Panc1 (cell line): ENCODE measurements at regions not wholly inside any gene's neighbourhood (a gene's known extent, or its start where the extent isn't known, plus 50 kb on each side); places are given as distances from the start of the nearest gene placed in this dataset.

ENCODE experiments used
- ATAC-seq: fragments of 200-7000 bp; cut with Tn5 transposase; 2 replicates; pipeline ENCODE4 v1.9.1; 2020; ENCODE audit warnings: mild to moderate bottlenecking, moderate library complexity
- BruUV-seq: library from RNA; stranded (reverse); fragments of 400-500 nt; replicated peaks from 2 replicates; lab custom pipeline; 2021; lab: Mats Ljungman, UMichigan
- CTCF ChIA-PET: fragments of 300-600 bp; sonication (Branson Sonifier 250); formaldehyde crosslinking; loops from one replicate; lab custom pipeline; 2022; ENCODE audit warnings: antibody characterized with exemption; lab: Charles Lee
- POLR2A ChIA-PET: fragments of 300-600 bp; sonication (Branson Sonifier 250); formaldehyde crosslinking; loops from one replicate; lab custom pipeline; 2022; ENCODE audit warnings: antibody characterized with exemption; lab: Charles Lee
- DNase-seq: peaks from one replicate; pipeline ENCODE4 v3.0.0-alpha.2; 2010; ENCODE audit warnings: low read depth, low spot score
- H3K27ac ChIP-seq: 2 replicates; pipeline ENCODE4 v1.5.1; 2011; ENCODE audit warnings: mild to moderate bottlenecking, low read length, inconsistent platforms
- H3K27me3 ChIP-seq: fragments of 200-500 bp; sonication (Bioruptor generic); 2 replicates; pipeline ENCODE4 v1.6.0; 2014; ENCODE audit warnings: low read length, inconsistent platforms; ENCODE audit not compliant: control insufficient read depth, insufficient read depth
- H3K36me3 ChIP-seq: fragments of 200-500 bp; sonication (Bioruptor generic); 2 replicates; pipeline ENCODE4 v1.5.1; 2014; ENCODE audit warnings: inconsistent platforms, mild to moderate bottlenecking, low read length, moderate library complexity; ENCODE audit not compliant: control insufficient read depth, insufficient read depth
- H3K4me1 ChIP-seq: 2 replicates; pipeline ENCODE4 v1.5.1; 2011; ENCODE audit warnings: inconsistent platforms, mild to moderate bottlenecking, low read length, moderate library complexity; ENCODE audit not compliant: control insufficient read depth, insufficient read depth
- H3K4me3 ChIP-seq, 2 experiments: 2 replicates each; pipeline ENCODE4 v1.5.1; 2011 to 2012; ENCODE audit warnings: low read depth in 2 of 2, low read length in 2 of 2, mild to moderate bottlenecking in 2 of 2, inconsistent platforms in 1 of 2, moderate library complexity in 1 of 2
- H3K9me3 ChIP-seq: fragments of 200-500 bp; sonication (Bioruptor generic); 2 replicates; pipeline ENCODE4 v1.5.1; 2014; ENCODE audit warnings: low read depth, mild to moderate bottlenecking, inconsistent platforms, low read length, moderate library complexity; ENCODE audit not compliant: control insufficient read depth, insufficient read depth
- POLR2AphosphoS5 ChIP-seq: IDR thresholded peaks from 2 replicates; pipeline ENCODE4 v1.6.1; 2012; ENCODE audit warnings: mild to moderate bottlenecking, low read depth, low read length, moderate library complexity
- REST ChIP-seq, 2 experiments: IDR thresholded peaks; 2 replicates each; pipeline ENCODE4 v1.6.1; 2011 to 2012; ENCODE audit warnings: low read depth in 2 of 2, control low read depth in 1 of 2, low read length in 1 of 2, mild to moderate bottlenecking in 1 of 2, moderate library complexity in 1 of 2; ENCODE audit not compliant: insufficient read depth in 1 of 2
- SIN3A ChIP-seq: IDR thresholded peaks from 2 replicates; pipeline ENCODE4 v1.6.1; 2012; ENCODE audit warnings: low read depth, mild to moderate bottlenecking, low read length, moderate library complexity, borderline replicate concordance; ENCODE audit not compliant: insufficient read depth
- TCF7L2 ChIP-seq: IDR thresholded peaks from 2 replicates; pipeline ENCODE4 v1.6.1; 2011; ENCODE audit warnings: mild to moderate bottlenecking, low read depth, low read length, inconsistent platforms
- in situ Hi-C: cut with HindIII; loops from 2 replicates; pipeline ENCODE4 v1.10.0; 2016; ENCODE audit warnings: low sequenced_read_pairs, low pct_unique_long_range_greater_than_20kb
- intact Hi-C: fragments of 100-400 bp; cut with micrococcal nuclease; formaldehyde crosslinking; loops from one replicate; pipeline ENCODE4 v1.10.0; 2022; ENCODE audit not compliant: unreplicated experiment
- TF ChIP-seq, protein P1 (sequence below): fragments of 450-650 bp; IDR thresholded peaks from 2 replicates; pipeline ENCODE4 v1.5.1; 2017; ENCODE audit warnings: mild to moderate bottlenecking

GRCh38 chr19:5265260-5265659 is 75.4 kb downstream of the PTPRS start:
- DNase-seq (no peak), ATAC-seq (no peak)
- Histone ChIP-seq H3K9me3 (no peaks in the 10 kb centered on the region), H3K4me1 (no peaks in the 10 kb centered on the region), H3K27me3 (no peaks in the 10 kb centered on the region), H3K36me3 (no peaks in the 10 kb centered on the region), H3K27ac (no peak overlapping the region), H3K4me3 (no peak overlapping the region)
- in situ Hi-C loops: no loop called here
- no TSS peak for BruUV-seq
- CTCF ChIA-PET: no interaction called here
- POLR2A ChIA-PET: no interaction called here
- TF ChIP-seq POLR2AphosphoS5: no peak
- TF ChIP-seq, protein P1, sequence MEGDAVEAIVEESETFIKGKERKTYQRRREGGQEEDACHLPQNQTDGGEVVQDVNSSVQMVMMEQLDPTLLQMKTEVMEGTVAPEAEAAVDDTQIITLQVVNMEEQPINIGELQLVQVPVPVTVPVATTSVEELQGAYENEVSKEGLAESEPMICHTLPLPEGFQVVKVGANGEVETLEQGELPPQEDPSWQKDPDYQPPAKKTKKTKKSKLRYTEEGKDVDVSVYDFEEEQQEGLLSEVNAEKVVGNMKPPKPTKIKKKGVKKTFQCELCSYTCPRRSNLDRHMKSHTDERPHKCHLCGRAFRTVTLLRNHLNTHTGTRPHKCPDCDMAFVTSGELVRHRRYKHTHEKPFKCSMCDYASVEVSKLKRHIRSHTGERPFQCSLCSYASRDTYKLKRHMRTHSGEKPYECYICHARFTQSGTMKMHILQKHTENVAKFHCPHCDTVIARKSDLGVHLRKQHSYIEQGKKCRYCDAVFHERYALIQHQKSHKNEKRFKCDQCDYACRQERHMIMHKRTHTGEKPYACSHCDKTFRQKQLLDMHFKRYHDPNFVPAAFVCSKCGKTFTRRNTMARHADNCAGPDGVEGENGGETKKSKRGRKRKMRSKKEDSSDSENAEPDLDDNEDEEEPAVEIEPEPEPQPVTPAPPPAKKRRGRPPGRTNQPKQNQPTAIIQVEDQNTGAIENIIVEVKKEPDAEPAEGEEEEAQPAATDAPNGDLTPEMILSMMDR: no peak
- TF ChIP-seq REST (IDR thresholded peaks at IDR 0.05; ENCODE audit: insufficient read depth in 1 of 2, low read depth in 2 of 2, low read length in 1 of 2): no peak
- TF ChIP-seq SIN3A: no peak
- TF ChIP-seq TCF7L2: no peak
- intact Hi-C loops: no loop called here

DNA sequence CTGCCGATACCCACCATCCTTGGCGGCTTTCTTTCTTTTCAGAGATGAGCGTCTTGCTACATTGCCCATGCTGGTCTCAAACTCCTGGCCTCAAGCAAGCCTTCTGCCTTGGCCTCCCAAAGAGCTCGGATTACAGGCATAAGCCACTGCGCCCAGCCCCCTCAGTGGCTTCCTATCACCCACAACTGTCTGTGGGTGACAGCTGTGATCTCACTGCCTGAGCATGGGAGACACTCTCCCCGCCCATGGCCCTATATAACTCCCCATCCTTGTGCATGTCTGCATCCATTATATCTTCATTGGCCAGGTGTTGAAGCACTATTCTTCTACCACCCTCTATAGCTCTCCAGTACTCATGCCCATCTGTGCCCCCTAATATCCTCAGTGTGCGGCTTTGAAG is 76.2 kb downstream of the PTPRS start:
- no peak overlapping the region for H3K27ac ChIP-seq
- no peaks in the 10 kb centered on the region for H3K36me3 ChIP-seq
- CTCF ChIA-PET: no interaction called here
- intact Hi-C loops: no loop called here
- no peak overlapping the region for H3K4me3 ChIP-seq
- BruUV-seq: no TSS peak
- ATAC-seq (no peak), DNase-seq (no peak)
- H3K27me3 ChIP-seq: no peaks in the 10 kb centered on the region
- POLR2A ChIA-PET: no interaction called here
- in situ Hi-C loops: no loop called here
- H3K9me3 ChIP-seq: no peaks in the 10 kb centered on the region
- TF ChIP-seq REST (IDR thresholded peaks at IDR 0.05; ENCODE audit: insufficient read depth in 1 of 2, low read depth in 2 of 2, low read length in 1 of 2) (no peak), TCF7L2 (no peak), POLR2AphosphoS5 (no peak)
- TF ChIP-seq, protein P1: no peak
- no peaks in the 10 kb centered on the region for H3K4me1 ChIP-seq
